ENCODE measurements at regions not wholly inside any gene's neighbourhood (a gene's known extent, or its start where the extent isn't known, plus 50 kb on each side); places are given as distances from the start of the nearest gene placed in this dataset.

- H3K4me3 ChIP-seq (ENCODE audit: low read length), result no peak overlapping the region
- no peak for TF ChIP-seq ZNF274 (IDR thresholded peaks at IDR 0.05; ENCODE audit: low read depth, low read length)
Measured at GRCh38 chr6:167676000-167676665, 150.6 kb upstream of the AFDN start.

GRCh38 chr6:167676666-167677421, 149.9 kb upstream of the AFDN start:
- no peak for TF ChIP-seq ZNF274 (IDR thresholded peaks at IDR 0.05; ENCODE audit: low read depth, low read length)
- H3K4me3 ChIP-seq (ENCODE audit: low read length), result no peak overlapping the region

- TF ChIP-seq ZNF274 (IDR thresholded peaks at IDR 0.05; ENCODE audit: low read depth, low read length), result no peak
- no peak overlapping the region for H3K4me3 ChIP-seq (ENCODE audit: low read length)
Measured at GRCh38 chr6:167677422-167677789, 149.3 kb upstream of the AFDN start.

GRCh38 chr6:167678102-167679101, 148.3 kb upstream of the AFDN start:
- H3K4me3 ChIP-seq (ENCODE audit: low read length), result no peak overlapping the region
- TF ChIP-seq ZNF274 (IDR thresholded peaks at IDR 0.05; ENCODE audit: low read depth, low read length), result no peak

- no peak overlapping the region for H3K4me3 ChIP-seq (ENCODE audit: low read length)
- TF ChIP-seq ZNF274 (IDR thresholded peaks at IDR 0.05; ENCODE audit: low read depth, low read length), result no peak
Measured at GRCh38 chr6:167679122-167679736, 147.5 kb upstream of the AFDN start.

GRCh38 chr6:167679790-167680604, 146.7 kb upstream of the AFDN start:
- H3K4me3 ChIP-seq (ENCODE audit: low read length), result no peak overlapping the region
- TF ChIP-seq ZNF274 (IDR thresholded peaks at IDR 0.05; ENCODE audit: low read depth, low read length), result no peak

- no peak overlapping the region for H3K4me3 ChIP-seq (ENCODE audit: low read length)
- TF ChIP-seq ZNF274 (IDR thresholded peaks at IDR 0.05; ENCODE audit: low read depth, low read length), result no peak
Measured at GRCh38 chr6:167680605-167681149, 146.0 kb upstream of the AFDN start.

- no peak overlapping the region for H3K4me3 ChIP-seq (ENCODE audit: low read length)
- TF ChIP-seq ZNF274 (IDR thresholded peaks at IDR 0.05; ENCODE audit: low read depth, low read length), result no peak
Measured at GRCh38 chr6:167682125-167682524, 144.6 kb upstream of the AFDN start.

- no peak for TF ChIP-seq ZNF274 (IDR thresholded peaks at IDR 0.05; ENCODE audit: low read depth, low read length)
- no peak overlapping the region for H3K4me3 ChIP-seq (ENCODE audit: low read length)
Measured at GRCh38 chr6:167682546-167683027, 144.1 kb upstream of the AFDN start.

GRCh38 chr6:167683028-167683862, 143.5 kb upstream of the AFDN start:
- no peak for TF ChIP-seq ZNF274 (IDR thresholded peaks at IDR 0.05; ENCODE audit: low read depth, low read length)
- no peak overlapping the region for H3K4me3 ChIP-seq (ENCODE audit: low read length)

- H3K4me3 ChIP-seq (ENCODE audit: low read length), result no peak overlapping the region
Measured at GRCh38 chr6:167684276-167685104, 142.2 kb upstream of the AFDN start.

More at GRCh38 chr6:167684276-167685104, 142.2 kb upstream of the AFDN start:
- TF ChIP-seq ZNF274 (IDR thresholded peaks at IDR 0.05; ENCODE audit: low read depth, low read length), result no peak

Data from GM08714 (cell line).